ENCODE measurements at regions not wholly inside any gene's neighbourhood (a gene's known extent, or its start where the extent isn't known, plus 50 kb on each side); places are given as distances from the start of the nearest gene placed in this dataset.

DNA sequence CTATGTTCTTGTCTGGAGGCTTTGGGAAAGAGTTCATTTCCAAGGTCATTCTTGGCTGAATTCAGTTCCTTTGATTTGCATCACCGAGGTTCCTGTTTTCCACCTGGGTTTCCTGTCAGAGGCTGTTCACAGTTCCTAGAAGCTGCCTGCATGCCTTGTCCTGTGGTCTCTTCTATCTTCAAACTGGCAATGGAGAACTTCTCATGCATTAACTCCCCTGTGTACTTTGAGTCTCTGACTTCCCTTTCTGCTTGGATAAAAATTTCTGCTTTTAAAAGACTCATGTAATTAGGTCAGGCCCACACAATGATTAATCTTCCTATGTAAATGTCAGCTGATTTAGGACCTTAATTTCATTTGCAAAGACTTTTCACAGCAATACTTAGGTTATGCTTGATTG, 499.3 kb upstream of the FANCL start:
- Mint-ChIP-seq H3K27ac (no peak overlapping the region), H3K4me1 (no peaks in the 10 kb centered on the region), H3K27me3 (ENCODE audit: insufficient read depth) (no peaks in the 10 kb centered on the region), H3K9me3 (peaks cover 5% of the 10 kb centered on the region), H3K36me3 (ENCODE audit: low read depth) (peaks cover 4% of the 10 kb centered on the region), H3K4me3 (no peak overlapping the region)
- H3K4me1 ChIP-seq (ENCODE audit: control insufficient read depth, insufficient read depth, low read length): no peaks in the 10 kb centered on the region
- H3K36me3 ChIP-seq (ENCODE audit: control insufficient read depth, insufficient read depth, low read length): no peaks in the 10 kb centered on the region
- no peak overlapping the region for H3K9ac ChIP-seq (ENCODE audit: extremely low read depth, low read length, poor library complexity, severe bottlenecking)
- no peaks in the 10 kb centered on the region for H3K27me3 ChIP-seq (ENCODE audit: control insufficient read depth, insufficient read depth, low read length, poor library complexity, severe bottlenecking)
- TF ChIP-seq, protein P1, sequence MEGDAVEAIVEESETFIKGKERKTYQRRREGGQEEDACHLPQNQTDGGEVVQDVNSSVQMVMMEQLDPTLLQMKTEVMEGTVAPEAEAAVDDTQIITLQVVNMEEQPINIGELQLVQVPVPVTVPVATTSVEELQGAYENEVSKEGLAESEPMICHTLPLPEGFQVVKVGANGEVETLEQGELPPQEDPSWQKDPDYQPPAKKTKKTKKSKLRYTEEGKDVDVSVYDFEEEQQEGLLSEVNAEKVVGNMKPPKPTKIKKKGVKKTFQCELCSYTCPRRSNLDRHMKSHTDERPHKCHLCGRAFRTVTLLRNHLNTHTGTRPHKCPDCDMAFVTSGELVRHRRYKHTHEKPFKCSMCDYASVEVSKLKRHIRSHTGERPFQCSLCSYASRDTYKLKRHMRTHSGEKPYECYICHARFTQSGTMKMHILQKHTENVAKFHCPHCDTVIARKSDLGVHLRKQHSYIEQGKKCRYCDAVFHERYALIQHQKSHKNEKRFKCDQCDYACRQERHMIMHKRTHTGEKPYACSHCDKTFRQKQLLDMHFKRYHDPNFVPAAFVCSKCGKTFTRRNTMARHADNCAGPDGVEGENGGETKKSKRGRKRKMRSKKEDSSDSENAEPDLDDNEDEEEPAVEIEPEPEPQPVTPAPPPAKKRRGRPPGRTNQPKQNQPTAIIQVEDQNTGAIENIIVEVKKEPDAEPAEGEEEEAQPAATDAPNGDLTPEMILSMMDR (conservative IDR thresholded peaks at IDR 0.05): no peak
- H3K9me3 ChIP-seq (ENCODE audit: control insufficient read depth, low read length): no peaks in the 10 kb centered on the region
- DNase-seq: no peak
- no peak overlapping the region for H3K4me3 ChIP-seq (ENCODE audit: low read length)
- no peak overlapping the region for H3K27ac ChIP-seq (ENCODE audit: low read depth, low read length)
- WGBS, 2 experiments (ENCODE audit: insufficient coverage in 1 of 2, insufficient read length in 1 of 2): 85 to 90% methylated on average over 1 of the region's 1 CpG

DNA sequence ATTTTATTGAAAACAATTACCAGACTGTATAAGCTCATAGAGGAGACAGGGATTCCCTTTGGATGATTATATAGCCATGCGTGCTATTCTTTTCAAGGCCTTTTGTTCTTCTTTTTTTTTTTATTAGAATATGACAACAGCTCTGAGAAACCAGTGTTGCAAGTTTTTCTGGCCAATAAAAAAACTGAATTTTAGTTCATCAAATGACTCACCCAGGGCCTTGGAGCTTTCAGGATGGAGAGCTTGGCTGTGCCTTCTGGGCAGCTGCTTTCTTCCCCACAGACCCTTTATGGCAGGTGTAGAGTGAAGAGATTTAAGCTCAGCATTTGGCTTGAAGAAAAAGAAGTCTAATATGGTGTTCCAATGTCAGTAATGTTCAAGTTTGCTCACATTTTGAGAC, 497.9 kb upstream of the FANCL start:
- WGBS, 2 experiments (ENCODE audit: insufficient coverage in 1 of 2, insufficient read length in 1 of 2): 89% methylated on average over 1 of the region's 1 CpG; no CpG with 5 or more reads in 1 of the 2 experiments
- no peaks in the 10 kb centered on the region for H3K27me3 Mint-ChIP-seq (ENCODE audit: insufficient read depth)
- Histone ChIP-seq H3K36me3 (ENCODE audit: control insufficient read depth, insufficient read depth, low read length) (no peaks in the 10 kb centered on the region), H3K4me1 (ENCODE audit: control insufficient read depth, insufficient read depth, low read length) (no peaks in the 10 kb centered on the region), H3K9me3 (ENCODE audit: control insufficient read depth, low read length) (no peaks in the 10 kb centered on the region), H3K4me3 (ENCODE audit: low read length) (no peak overlapping the region), H3K27me3 (ENCODE audit: control insufficient read depth, insufficient read depth, low read length, poor library complexity, severe bottlenecking) (no peaks in the 10 kb centered on the region), H3K9ac (ENCODE audit: extremely low read depth, low read length, poor library complexity, severe bottlenecking) (no peak overlapping the region), H3K27ac (ENCODE audit: low read depth, low read length) (no peak overlapping the region)
- no peak overlapping the region for H3K27ac Mint-ChIP-seq
- H3K36me3 Mint-ChIP-seq (ENCODE audit: low read depth): no peaks in the 10 kb centered on the region
- H3K4me1 Mint-ChIP-seq: no peaks in the 10 kb centered on the region
- no peak for DNase-seq
- no peak overlapping the region for H3K4me3 Mint-ChIP-seq
- H3K9me3 Mint-ChIP-seq: no peaks in the 10 kb centered on the region
- TF ChIP-seq, protein P1 (conservative IDR thresholded peaks at IDR 0.05): no peak

- Mint-ChIP-seq H3K4me1 (peaks cover 6% of the 10 kb centered on the region), H3K27ac (no peak overlapping the region), H3K27me3 (ENCODE audit: insufficient read depth) (no peaks in the 10 kb centered on the region), H3K9me3 (no peaks in the 10 kb centered on the region), H3K36me3 (ENCODE audit: low read depth) (no peaks in the 10 kb centered on the region), H3K4me3 (no peak overlapping the region)
- no peak for DNase-seq
- TF ChIP-seq, protein P1 (conservative IDR thresholded peaks at IDR 0.05): no peak
- WGBS, 2 experiments (ENCODE audit: insufficient coverage in 1 of 2, insufficient read length in 1 of 2): 93% methylated on average over 1 of the region's 1 CpG; no CpG with 5 or more reads in 1 of the 2 experiments
- Histone ChIP-seq H3K9ac (ENCODE audit: extremely low read depth, low read length, poor library complexity, severe bottlenecking) (no peak overlapping the region), H3K9me3 (ENCODE audit: control insufficient read depth, low read length) (no peaks in the 10 kb centered on the region), H3K27me3 (ENCODE audit: control insufficient read depth, insufficient read depth, low read length, poor library complexity, severe bottlenecking) (no peaks in the 10 kb centered on the region), H3K36me3 (ENCODE audit: control insufficient read depth, insufficient read depth, low read length) (no peaks in the 10 kb centered on the region), H3K4me1 (ENCODE audit: control insufficient read depth, insufficient read depth, low read length) (no peaks in the 10 kb centered on the region), H3K4me3 (ENCODE audit: low read length) (no peak overlapping the region), H3K27ac (ENCODE audit: low read depth, low read length) (no peak overlapping the region)
These were observed 493.2 kb upstream of the FANCL start for GRCh38 chr2:58734365-58734764.

Measured in endodermal cell (in vitro differentiated cells).